EH (cell line): ENCODE measurements at regions not wholly inside any gene's neighbourhood (a gene's known extent, or its start where the extent isn't known, plus 50 kb on each side); places are given as distances from the start of the nearest gene placed in this dataset.
"Not testable (repeated sequence)": the region's sequence is repeated elsewhere in the genome, so short reads cannot be mapped to it uniquely, and the experiment has no call there.

Source experiments
- DNase-seq: peaks from one replicate; pipeline ENCODE4 v3.0.0-alpha.2; 2015; ENCODE audit warnings: low read depth

- DNase-seq, result not testable (repeated sequence)
Observed at GRCh38 chr4:131496211-131496610, 1652.9 kb upstream of the PCDH10 start.

GRCh38 chr4:131499141-131499873 lies 1649.8 kb upstream of the PCDH10 start:
- DNase-seq, result no peak

GRCh38 chr4:131509521-131509920 lies 1639.6 kb upstream of the PCDH10 start:
- DNase-seq, result no peak

- no peak for DNase-seq
Observed at GRCh38 chr4:131526686-131527085, 1622.4 kb upstream of the PCDH10 start.

GRCh38 chr4:131531087-131531486 lies 1618.0 kb upstream of the PCDH10 start:
- DNase-seq, result no peak

GRCh38 chr4:131534944-131535645 lies 1614.0 kb upstream of the PCDH10 start:
- no peak for DNase-seq

GRCh38 chr4:131540256-131540655 lies 1608.8 kb upstream of the PCDH10 start:
- DNase-seq, result no peak

- no peak for DNase-seq
Observed at GRCh38 chr4:131547506-131547981, 1601.5 kb upstream of the PCDH10 start.

GRCh38 chr4:131551306-131551705 lies 1597.8 kb upstream of the PCDH10 start:
- DNase-seq, result no peak

- DNase-seq, result no peak
Observed at GRCh38 chr4:131566026-131566425, 1583.1 kb upstream of the PCDH10 start.

- no peak for DNase-seq
Observed at GRCh38 chr4:131584587-131584986, 1564.5 kb upstream of the PCDH10 start.

- DNase-seq, result no peak
Observed at GRCh38 chr4:131595140-131595539, 1554.0 kb upstream of the PCDH10 start.

- DNase-seq, result no peak
Observed at GRCh38 chr4:131603705-131604104, 1545.4 kb upstream of the PCDH10 start.

GRCh38 chr4:131609039-131609438 lies 1540.1 kb upstream of the PCDH10 start:
- DNase-seq, result no peak

GRCh38 chr4:131610517-131610916 lies 1538.6 kb upstream of the PCDH10 start:
- peak; percentile 55 for DNase-seq

GRCh38 chr4:131613086-131613823 lies 1535.8 kb upstream of the PCDH10 start:
- no peak for DNase-seq

GRCh38 chr4:131613824-131614216 lies 1535.3 kb upstream of the PCDH10 start:
- DNase-seq, result no peak

- no peak for DNase-seq
Observed at GRCh38 chr4:131632877-131633276, 1516.2 kb upstream of the PCDH10 start.

GRCh38 chr4:131635191-131635590 lies 1513.9 kb upstream of the PCDH10 start:
- no peak for DNase-seq

GRCh38 chr4:131638781-131639180 lies 1510.3 kb upstream of the PCDH10 start:
- DNase-seq, result no peak

GRCh38 chr4:131644619-131645018 lies 1504.5 kb upstream of the PCDH10 start:
- peak; percentile 1 for DNase-seq

GRCh38 chr4:131649227-131649626 lies 1499.9 kb upstream of the PCDH10 start:
- DNase-seq, result no peak

GRCh38 chr4:131650951-131651350 lies 1498.1 kb upstream of the PCDH10 start:
- no peak for DNase-seq
